H54 (cell line): ENCODE measurements at regions not wholly inside any gene's neighbourhood (a gene's known extent, or its start where the extent isn't known, plus 50 kb on each side); places are given as distances from the start of the nearest gene placed in this dataset.
A peak's percentile ranks its signal among the peaks of the same experiment; 100 is the strongest.

ENCODE experiments used
- DNase-seq: peaks from one replicate; pipeline ENCODE4 v3.0.0; 2011; ENCODE audit warnings: low spot score, mixed read lengths; ENCODE audit not compliant: insufficient read length
- FAIRE-seq: peaks from 3 replicates; lab custom pipeline; 2011; peaks lifted over from hg19 to GRCh38; lab: Jason Lieb, UNC
- POLR2A ChIP-seq: IDR thresholded peaks from 2 replicates; pipeline ENCODE4 v1.6.1; 2011; ENCODE audit warnings: low read depth, mild to moderate bottlenecking, low read length

DNA sequence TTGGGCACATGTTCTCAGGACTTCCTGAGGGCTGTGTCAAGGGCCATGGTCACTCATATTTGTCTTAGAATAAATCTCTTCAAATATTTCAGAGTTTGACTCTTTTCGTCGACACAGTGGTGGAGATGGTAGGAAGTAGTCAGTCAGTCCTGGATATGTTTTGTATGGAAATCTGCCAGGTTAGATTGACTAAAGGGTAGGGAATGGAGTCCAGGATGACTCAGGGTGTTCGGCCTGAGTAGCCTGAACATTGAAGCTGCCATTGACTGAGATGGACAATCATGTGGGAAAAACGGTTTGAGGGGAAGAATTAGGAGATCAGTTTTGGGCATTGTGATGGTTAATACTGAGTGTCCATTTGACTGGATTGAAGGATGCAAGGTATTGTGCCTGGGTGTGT, 177.1 kb upstream of the CENPE start:
- DNase-seq, result peak; percentile 16

DNA sequence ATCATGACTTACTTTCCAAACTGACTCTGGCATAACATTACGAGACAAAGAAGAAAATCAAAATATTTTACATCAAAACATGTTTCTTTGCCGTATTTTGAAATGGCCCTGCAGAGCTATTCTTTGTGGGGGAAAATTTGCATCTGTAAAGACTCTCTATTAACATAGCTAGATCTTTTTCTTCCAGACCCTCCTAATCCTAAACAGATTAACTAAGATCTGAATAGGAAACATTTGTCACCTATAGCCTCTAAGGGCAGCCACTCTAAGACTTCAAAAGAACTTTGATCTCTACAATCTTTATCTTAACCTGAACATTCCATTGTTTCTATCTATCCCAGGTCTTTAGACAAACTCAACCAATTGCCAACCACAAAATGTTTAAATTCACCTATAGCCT, 176.6 kb upstream of the CENPE start:
- FAIRE-seq, result no peak
- DNase-seq, result no peak
- TF ChIP-seq POLR2A, result no peak

More for the DNA sequence above, 177.1 kb upstream of the CENPE start:
- TF ChIP-seq POLR2A, result no peak
- peak; percentile 82 for FAIRE-seq

DNA sequence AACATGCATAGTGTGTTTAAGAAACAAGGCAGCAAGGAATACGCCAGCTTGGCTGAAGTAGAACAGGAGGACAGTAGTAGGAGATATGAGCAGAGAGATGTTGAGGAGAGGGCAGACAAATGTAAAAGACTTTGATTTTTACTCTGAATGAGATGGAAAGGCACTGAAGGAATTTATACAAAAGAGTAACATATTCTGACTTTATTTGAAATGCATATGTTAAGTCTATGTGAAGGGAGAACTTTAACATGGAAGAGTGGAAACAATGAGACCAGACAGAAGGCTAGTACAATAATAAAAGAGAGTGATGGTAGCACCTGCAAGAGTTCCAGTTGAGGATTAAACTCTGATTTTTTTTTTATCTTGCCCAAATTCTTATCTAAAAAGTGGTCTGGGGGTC, 176.2 kb upstream of the CENPE start:
- no peak for DNase-seq
- FAIRE-seq, result no peak
- no peak for TF ChIP-seq POLR2A

DNA sequence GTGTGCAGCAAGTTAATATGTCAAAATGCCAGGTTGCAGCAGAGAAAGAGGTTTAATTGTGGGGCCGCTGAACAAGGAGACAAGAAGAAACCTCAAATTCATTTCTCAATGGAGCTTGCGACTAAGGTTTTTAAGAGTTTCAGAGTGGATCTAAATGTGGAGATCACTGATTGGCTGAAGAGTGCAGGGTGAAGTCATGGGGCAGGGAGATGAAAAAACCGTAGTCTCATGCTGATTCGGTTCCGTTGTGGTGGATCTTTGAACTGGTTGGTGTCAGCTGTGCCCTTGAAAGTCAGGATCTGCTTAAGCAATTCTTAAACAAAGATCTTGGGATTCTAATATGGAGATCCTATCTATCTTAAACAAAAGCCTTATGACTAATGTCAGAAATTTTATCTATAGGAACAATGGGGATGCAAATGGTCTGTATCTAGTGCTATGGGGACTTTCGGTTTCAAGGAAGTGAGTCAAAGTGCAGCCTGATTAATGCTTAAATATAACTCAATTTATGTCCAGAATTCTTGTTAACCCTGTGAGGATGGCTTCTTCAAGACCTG, 173.9 kb upstream of the CENPE start:
- TF ChIP-seq POLR2A, result no peak
- DNase-seq, result no peak
- FAIRE-seq, result no peak

DNA sequence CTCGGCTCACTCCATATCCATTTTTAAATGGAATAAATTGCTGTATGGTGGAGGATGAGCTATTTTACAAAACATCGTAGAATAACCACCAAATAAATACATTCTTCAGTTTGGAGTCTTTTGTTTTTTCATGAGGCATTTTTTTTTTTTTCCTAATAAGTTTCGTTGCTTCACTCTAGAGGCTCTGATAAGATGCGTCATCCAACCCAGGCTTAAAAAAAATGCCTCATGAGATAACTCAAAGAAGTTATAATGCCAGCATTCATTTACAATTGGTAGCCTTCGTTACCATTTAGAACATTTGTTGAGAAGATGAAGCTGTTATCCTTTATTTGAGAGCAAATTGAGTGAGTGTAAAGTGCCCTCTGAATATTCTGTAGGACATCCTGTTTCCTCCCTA, 172.2 kb upstream of the CENPE start:
- no peak for TF ChIP-seq POLR2A
- DNase-seq (no peak), FAIRE-seq (no peak)

DNA sequence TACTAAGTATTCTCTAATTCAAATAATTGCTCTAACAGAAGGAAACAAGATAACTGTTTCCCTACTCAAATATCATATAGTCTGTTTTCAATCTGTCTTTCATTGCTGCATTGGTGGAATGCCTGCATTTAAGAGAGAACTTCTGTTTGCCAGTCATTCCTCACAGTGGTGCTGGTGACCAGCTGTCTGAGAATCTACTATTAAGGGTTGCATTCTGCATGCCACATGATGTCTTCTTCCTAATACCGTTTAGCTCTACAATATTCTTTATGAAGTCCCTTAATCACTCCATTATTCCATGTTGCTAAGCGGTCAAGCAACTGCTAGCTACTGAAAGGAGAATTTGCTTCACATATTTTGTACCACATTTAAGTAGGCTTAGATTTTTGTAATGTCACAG, 167.1 kb upstream of the CENPE start:
- FAIRE-seq (no peak), DNase-seq (no peak)
- TF ChIP-seq POLR2A, result no peak

DNA sequence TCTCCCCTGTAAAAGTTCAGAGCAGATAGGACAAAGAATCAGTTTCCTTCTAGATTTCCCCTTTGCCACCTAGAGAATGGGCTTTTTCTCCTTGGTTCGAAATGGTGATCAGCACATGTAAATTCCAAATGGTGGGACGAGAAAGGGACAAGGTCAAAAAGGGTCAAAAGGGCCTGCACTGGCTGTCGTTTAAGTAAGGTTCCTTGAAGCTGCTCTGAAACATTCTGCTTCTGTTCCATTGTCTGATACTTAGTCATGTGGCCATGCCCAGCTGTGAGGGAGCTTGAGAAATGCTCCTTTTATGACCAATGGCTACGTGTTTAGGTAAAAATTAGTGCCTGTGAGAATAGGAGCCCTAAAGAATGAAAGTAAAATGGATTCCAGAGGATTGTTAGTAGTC, 165.9 kb upstream of the CENPE start:
- DNase-seq (no peak), FAIRE-seq (no peak)
- TF ChIP-seq POLR2A, result no peak

DNA sequence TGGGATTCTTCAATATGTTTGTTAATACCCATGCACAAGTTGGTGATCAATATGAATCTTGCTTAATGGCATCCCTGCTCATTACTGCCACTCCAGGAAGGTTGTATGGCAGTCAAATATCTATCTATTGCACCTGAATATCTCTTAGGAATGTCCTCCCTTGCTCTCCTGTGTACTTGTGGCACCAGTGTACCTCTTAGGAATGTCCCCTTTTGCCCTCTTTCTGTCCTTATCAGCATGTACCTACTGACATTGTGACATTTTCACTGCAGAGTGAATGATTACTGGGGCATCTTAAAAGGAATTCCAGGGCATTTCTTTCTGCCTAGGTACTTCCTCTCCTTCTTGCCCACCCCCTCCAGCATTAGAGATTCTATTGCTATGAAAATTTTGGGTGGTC, 163.8 kb upstream of the CENPE start:
- FAIRE-seq (no peak), DNase-seq (no peak)
- TF ChIP-seq POLR2A, result no peak

DNA sequence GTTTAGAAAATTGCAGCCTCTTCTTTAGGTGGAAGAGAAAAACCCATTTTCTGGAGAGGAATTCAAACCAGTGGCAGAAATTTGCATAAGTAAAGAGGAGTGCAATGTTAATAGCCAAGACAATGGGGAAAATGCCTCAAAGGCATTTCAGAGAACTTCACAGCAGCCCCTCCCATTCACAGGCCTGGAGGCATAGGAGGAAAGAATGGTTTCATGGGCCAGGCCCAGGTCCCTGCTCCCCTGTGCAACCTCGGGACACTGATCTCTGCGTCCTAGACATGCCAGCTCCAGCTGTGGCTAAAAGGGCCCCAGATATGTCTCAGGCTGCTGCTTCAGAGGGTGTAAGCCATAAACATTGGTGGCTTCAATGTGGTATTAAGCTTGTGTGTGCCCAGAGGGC, 161.8 kb upstream of the CENPE start:
- TF ChIP-seq POLR2A, result no peak
- no peak for DNase-seq
- FAIRE-seq, result no peak

DNA sequence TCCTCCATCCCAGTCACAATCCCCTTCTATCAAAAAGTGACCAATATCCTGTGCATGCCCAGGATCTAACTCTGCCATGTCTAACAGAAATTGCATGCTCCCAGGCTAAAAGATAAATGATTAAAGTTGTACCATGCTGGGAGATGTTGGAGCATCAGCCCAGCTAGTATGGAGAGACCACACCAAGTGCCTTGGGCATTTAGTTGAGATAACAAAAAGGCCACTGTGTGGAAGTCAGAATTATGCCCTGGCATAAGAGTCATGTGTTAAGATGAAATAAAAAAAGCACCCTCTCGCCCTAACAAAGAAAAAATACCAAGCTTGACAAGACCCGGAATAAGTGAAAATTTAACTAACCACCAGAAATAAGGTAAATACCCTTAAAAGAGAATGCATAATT, 155.9 kb upstream of the CENPE start:
- no peak for DNase-seq
- no peak for TF ChIP-seq POLR2A
- no peak for FAIRE-seq

DNA sequence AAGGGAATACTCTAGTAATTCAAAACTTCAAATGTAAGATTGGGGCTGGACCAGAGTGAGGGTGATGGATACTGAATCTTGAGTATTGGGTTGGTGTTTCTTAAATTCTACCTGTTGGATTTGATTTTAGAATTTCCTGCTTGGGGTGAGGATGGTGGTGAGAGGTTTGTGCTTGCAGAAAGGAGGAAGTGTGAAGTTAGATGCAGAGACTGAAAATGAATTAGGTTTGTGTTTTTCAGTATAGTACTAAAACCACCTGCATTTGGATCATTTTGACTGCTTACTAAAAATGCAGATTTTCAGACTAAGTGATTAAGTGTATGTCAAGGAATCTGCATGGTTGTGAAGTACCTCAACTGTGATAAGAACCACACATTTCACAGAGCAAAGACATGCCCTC, 131.5 kb upstream of the CENPE start:
- no peak for FAIRE-seq
- TF ChIP-seq POLR2A, result no peak
- no peak for DNase-seq

DNA sequence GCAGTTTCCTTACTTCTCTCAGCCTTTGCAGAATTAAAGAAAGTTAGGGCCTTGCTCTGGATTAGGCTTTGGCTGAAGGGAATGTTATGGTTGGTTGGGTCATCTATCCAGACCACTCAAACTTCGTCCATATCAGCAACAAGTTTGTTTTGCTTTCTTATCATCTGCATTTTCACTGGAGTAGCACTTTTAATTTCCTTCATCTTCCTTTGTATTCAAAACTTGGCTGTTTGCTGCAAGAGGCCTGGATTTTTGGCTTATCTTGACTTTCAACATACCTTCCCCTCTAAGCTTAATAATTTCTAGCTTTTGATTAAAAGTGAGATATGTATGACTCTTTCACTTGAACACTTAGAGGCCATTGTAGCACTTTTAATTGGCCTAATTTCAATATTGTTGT, 126.7 kb upstream of the CENPE start:
- no peak for FAIRE-seq
- DNase-seq, result no peak
- no peak for TF ChIP-seq POLR2A

DNA sequence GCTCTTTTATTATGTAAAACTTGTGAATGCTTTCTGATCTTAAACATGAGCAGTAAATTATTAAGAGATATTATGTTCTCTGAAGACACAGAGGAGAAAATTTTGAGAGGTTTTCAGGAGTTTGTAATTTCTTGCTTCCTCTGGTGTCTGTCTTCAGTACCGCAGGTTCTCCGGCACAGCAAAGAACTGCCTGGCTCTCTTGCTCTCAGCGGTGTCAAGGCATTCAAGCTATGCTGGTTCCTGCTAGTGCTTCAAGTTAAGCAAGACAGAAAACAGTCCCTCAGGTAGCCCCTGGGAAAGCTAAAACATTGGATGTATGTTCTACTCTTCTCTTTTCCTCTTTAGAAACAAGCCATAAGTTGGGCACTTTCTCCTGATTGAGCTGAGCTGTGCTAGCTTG, 120.2 kb upstream of the CENPE start:
- FAIRE-seq, result no peak
- no peak for TF ChIP-seq POLR2A
- DNase-seq, result no peak

DNA sequence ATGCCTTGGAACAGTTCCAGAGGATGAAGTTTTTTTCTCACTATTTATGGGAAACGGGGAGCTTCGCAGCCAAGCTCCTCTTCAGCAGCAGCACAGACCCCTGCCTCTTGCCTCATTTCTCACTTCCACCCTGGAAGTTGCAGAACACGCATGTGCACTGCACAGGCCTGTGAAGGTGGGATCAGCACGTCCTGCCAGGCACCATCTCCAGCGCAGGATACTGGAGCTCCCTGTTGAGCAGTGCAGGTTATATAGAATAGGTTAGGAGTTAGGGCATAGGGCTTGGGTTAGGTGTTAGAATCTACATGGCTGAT, 110.1 kb upstream of the CENPE start:
- no peak for FAIRE-seq
- TF ChIP-seq POLR2A, result no peak

DNA sequence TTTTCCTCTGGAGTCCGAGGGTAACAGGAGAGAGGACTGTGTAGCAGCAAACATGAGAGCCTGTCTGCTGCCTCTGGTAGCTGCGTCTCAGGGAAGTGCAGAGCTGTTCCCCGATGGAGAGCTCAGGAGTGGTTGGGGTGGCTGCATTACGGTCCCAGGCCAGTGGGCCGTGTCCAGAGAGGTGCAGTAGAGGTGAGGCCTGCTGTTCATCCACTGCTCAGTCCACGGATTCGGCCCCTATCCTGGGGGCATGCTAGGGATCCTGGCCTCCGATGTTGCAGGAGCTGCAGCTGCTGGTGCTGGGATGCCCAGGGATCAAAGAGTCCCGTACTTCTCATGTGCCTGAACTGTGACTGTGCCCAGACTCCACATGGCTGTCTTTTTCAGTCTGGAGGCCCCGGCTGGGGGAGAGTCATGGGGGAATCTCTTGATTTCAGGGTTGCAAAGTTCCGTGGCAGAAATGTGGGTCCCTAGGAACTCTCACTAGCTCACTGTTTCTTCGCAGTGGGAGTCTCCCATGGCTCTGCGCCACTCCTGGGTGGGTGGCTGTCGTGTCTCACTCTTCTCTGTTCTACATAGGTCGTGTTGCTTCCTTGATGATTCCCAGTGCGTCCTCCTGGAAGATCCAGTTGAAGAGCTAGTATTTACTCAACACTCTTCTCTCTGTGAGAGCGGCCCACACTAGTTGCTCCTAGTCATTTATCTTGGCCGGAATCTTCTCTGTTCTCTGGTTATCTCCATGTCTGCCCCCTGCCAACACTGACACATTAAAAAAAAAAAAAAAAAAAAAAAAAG, 109.5 kb upstream of the CENPE start:
- FAIRE-seq (no peak), DNase-seq (no peak)
- no peak for TF ChIP-seq POLR2A

More for the DNA sequence above, 110.1 kb upstream of the CENPE start:
- no peak for DNase-seq
